Neural cell (in vitro differentiated cells): ENCODE measurements at regions not wholly inside any gene's neighbourhood (a gene's known extent, or its start where the extent isn't known, plus 50 kb on each side); places are given as distances from the start of the nearest gene placed in this dataset.

Experiments
- H2AFZ ChIP-seq: fragments of 200-600, 300-800 bp; sonication (generic), shearing (Covaris generic); 2 replicates; pipeline ENCODE4 v1.6.0; 2014; ENCODE audit warnings: low read depth, mild to moderate bottlenecking, antibody characterized with exemption, low read length, moderate library complexity
- H3F3A ChIP-seq: fragments of 200-600 bp; shearing (Covaris generic); 2 replicates; pipeline ENCODE4 v1.6.1; 2016; ENCODE audit warnings: mild to moderate bottlenecking, moderate library complexity, mixed read lengths, antibody characterized with exemption, low read length; ENCODE audit not compliant: insufficient read depth, poor library complexity, severe bottlenecking
- H3K27ac ChIP-seq: fragments of 200-600, 300-800 bp; sonication (generic), shearing (Covaris generic); 2 replicates; pipeline ENCODE4 v1.5.1; 2014; ENCODE audit warnings: mild to moderate bottlenecking, low read length, moderate library complexity
- H3K27me3 ChIP-seq: fragments of 300-800, 200-600 bp; sonication (generic), shearing (Covaris generic); 2 replicates; pipeline ENCODE4 v1.6.0; 2014; ENCODE audit warnings: mild to moderate bottlenecking, low read depth, low read length, moderate library complexity; ENCODE audit not compliant: insufficient read depth
- H3K36me3 ChIP-seq: fragments of 300-800, 200-600 bp; sonication (generic), shearing (Covaris generic); 2 replicates; pipeline ENCODE4 v1.5.1; 2014; ENCODE audit warnings: mild to moderate bottlenecking, antibody characterized with exemption, low read length, moderate library complexity; ENCODE audit not compliant: insufficient read depth
- H3K4me2 ChIP-seq: fragments of 300-800, 200-600 bp; sonication (generic), shearing (Covaris generic); 2 replicates; pipeline ENCODE4 v1.6.0; 2014; ENCODE audit warnings: mild to moderate bottlenecking, low read length
- H3K4me3 ChIP-seq: fragments of 300-800, 200-600 bp; sonication (generic), shearing (Covaris generic); 2 replicates; pipeline ENCODE4 v1.5.1; 2014; ENCODE audit warnings: mild to moderate bottlenecking, low read length, moderate library complexity
- H3K79me2 ChIP-seq: fragments of 200-600 bp; shearing (Covaris generic); replicated peaks from 2 replicates; pipeline ENCODE4 v1.6.0; 2014; ENCODE audit warnings: mild to moderate bottlenecking, low read length, moderate library complexity; ENCODE audit not compliant: insufficient read depth
- H3K9ac ChIP-seq: fragments of 300-800, 200-600 bp; sonication (generic), shearing (Covaris generic); 2 replicates; pipeline ENCODE4 v1.6.1; 2016; ENCODE audit warnings: mild to moderate bottlenecking, low read length, mixed read lengths
- H3K9me2 ChIP-seq: fragments of 200-600 bp; shearing (Covaris generic); 2 replicates; pipeline ENCODE4 v1.6.1; 2016; ENCODE audit warnings: mild to moderate bottlenecking, low read length, mixed read lengths; ENCODE audit not compliant: insufficient read depth
- H3K9me3 ChIP-seq: fragments of 200-600, 300-800 bp; sonication (generic), shearing (Covaris generic); 2 replicates; pipeline ENCODE4 v1.6.1; 2016; ENCODE audit warnings: mild to moderate bottlenecking, mixed run types, low read length, moderate library complexity, mixed read lengths
- H4K20me1 ChIP-seq: fragments of 200-600 bp; shearing (Covaris generic); 2 replicates; pipeline ENCODE4 v1.6.1; 2016; ENCODE audit warnings: mild to moderate bottlenecking, mixed run types; ENCODE audit not compliant: insufficient read depth
- EP300 ChIP-seq: fragments of 450-650 bp; conservative IDR thresholded peaks from 2 replicates; pipeline ENCODE4 v1.6.1; 2014; ENCODE audit warnings: antibody characterized with exemption, mild to moderate bottlenecking, moderate library complexity; ENCODE audit not compliant: poor library complexity, severe bottlenecking
- EZH2 ChIP-seq: fragments of 200-600, 300-800 bp; shearing (Covaris generic), sonication (generic); IDR thresholded peaks from 2 replicates; pipeline ENCODE4 v1.6.1; 2014; ENCODE audit warnings: antibody characterized with exemption, low read length, borderline replicate concordance, mild to moderate bottlenecking; ENCODE audit not compliant: insufficient read depth, poor library complexity, severe bottlenecking
- MXI1 ChIP-seq: fragments of 450-650 bp; conservative IDR thresholded peaks from 2 replicates; pipeline ENCODE4 v1.6.1; 2014; ENCODE audit warnings: antibody characterized with exemption, mild to moderate bottlenecking; ENCODE audit not compliant: poor library complexity, severe bottlenecking
- POLR2AphosphoS5 ChIP-seq: IDR thresholded peaks from 2 replicates; pipeline ENCODE4 v1.6.1; 2012
- RAD21 ChIP-seq: fragments of 450-650 bp; conservative IDR thresholded peaks from 2 replicates; pipeline ENCODE4 v1.6.1; 2014; ENCODE audit warnings: antibody characterized with exemption, mild to moderate bottlenecking, moderate library complexity
- SMC3 ChIP-seq: fragments of 450-650 bp; conservative IDR thresholded peaks from 2 replicates; pipeline ENCODE4 v1.6.1; 2014; ENCODE audit warnings: antibody characterized with exemption, mild to moderate bottlenecking, moderate library complexity; ENCODE audit not compliant: poor library complexity
- TAF1 ChIP-seq: IDR thresholded peaks from 2 replicates; pipeline ENCODE4 v1.6.1; 2012; ENCODE audit warnings: low read depth
- TF ChIP-seq, protein P1 (sequence below): IDR thresholded peaks from 2 replicates; pipeline ENCODE4 v1.6.1; 2012; ENCODE audit warnings: borderline replicate concordance
- TF ChIP-seq, protein P2 (sequence below): fragments of 450-650 bp; IDR thresholded peaks from 2 replicates; pipeline ENCODE4 v1.5.1; 2014; ENCODE audit warnings: antibody characterized with exemption, mild to moderate bottlenecking, moderate library complexity; ENCODE audit not compliant: poor library complexity, severe bottlenecking

- Histone ChIP-seq H3K4me2 (no peak overlapping the region), H3K27me3 (no peaks in the 10 kb centered on the region), H3K9ac (no peak overlapping the region), H3K79me2 (no peaks in the 10 kb centered on the region), H3K4me3 (no peak overlapping the region), H3K36me3 (no peaks in the 10 kb centered on the region), H3K27ac (peak overlapping the region; percentile 28), H4K20me1 (no peaks in the 10 kb centered on the region), H3K9me2 (no peaks in the 10 kb centered on the region), H2AFZ (no peak overlapping the region), H3F3A (no peaks in the 10 kb centered on the region), H3K9me3 (no peaks in the 10 kb centered on the region)
- TF ChIP-seq TAF1 = no peak
- no peak for TF ChIP-seq POLR2AphosphoS5
- TF ChIP-seq MXI1 = no peak
- no peak for TF ChIP-seq EP300
- TF ChIP-seq, protein P1, sequence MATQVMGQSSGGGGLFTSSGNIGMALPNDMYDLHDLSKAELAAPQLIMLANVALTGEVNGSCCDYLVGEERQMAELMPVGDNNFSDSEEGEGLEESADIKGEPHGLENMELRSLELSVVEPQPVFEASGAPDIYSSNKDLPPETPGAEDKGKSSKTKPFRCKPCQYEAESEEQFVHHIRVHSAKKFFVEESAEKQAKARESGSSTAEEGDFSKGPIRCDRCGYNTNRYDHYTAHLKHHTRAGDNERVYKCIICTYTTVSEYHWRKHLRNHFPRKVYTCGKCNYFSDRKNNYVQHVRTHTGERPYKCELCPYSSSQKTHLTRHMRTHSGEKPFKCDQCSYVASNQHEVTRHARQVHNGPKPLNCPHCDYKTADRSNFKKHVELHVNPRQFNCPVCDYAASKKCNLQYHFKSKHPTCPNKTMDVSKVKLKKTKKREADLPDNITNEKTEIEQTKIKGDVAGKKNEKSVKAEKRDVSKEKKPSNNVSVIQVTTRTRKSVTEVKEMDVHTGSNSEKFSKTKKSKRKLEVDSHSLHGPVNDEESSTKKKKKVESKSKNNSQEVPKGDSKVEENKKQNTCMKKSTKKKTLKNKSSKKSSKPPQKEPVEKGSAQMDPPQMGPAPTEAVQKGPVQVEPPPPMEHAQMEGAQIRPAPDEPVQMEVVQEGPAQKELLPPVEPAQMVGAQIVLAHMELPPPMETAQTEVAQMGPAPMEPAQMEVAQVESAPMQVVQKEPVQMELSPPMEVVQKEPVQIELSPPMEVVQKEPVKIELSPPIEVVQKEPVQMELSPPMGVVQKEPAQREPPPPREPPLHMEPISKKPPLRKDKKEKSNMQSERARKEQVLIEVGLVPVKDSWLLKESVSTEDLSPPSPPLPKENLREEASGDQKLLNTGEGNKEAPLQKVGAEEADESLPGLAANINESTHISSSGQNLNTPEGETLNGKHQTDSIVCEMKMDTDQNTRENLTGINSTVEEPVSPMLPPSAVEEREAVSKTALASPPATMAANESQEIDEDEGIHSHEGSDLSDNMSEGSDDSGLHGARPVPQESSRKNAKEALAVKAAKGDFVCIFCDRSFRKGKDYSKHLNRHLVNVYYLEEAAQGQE = no peak
- no peak for TF ChIP-seq RAD21
- TF ChIP-seq, protein P2, sequence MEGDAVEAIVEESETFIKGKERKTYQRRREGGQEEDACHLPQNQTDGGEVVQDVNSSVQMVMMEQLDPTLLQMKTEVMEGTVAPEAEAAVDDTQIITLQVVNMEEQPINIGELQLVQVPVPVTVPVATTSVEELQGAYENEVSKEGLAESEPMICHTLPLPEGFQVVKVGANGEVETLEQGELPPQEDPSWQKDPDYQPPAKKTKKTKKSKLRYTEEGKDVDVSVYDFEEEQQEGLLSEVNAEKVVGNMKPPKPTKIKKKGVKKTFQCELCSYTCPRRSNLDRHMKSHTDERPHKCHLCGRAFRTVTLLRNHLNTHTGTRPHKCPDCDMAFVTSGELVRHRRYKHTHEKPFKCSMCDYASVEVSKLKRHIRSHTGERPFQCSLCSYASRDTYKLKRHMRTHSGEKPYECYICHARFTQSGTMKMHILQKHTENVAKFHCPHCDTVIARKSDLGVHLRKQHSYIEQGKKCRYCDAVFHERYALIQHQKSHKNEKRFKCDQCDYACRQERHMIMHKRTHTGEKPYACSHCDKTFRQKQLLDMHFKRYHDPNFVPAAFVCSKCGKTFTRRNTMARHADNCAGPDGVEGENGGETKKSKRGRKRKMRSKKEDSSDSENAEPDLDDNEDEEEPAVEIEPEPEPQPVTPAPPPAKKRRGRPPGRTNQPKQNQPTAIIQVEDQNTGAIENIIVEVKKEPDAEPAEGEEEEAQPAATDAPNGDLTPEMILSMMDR = no peak
Observed at GRCh38 chr18:67318651-67319050, 197.9 kb downstream of the DSEL start.

DNA sequence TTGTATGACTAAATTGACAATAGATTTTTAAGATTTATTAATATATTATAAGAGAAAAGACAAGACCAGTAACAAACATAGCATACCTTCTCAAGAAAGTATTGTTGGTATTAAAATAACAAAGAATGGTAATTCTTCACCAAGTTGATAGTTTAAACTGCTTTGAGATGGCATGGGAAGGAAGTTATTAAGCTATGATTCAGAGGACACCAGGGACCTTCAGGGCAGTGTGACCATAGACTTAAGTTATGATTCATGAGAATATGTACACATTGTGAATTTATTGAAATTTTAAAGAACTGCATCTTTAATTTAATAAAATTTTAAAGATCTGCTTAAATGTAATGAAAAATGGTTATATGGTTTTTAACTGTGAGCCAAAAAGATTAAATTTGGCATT, 205.7 kb downstream of the DSEL start:
- Histone ChIP-seq H3K9me2 (no peaks in the 10 kb centered on the region), H3K9me3 (no peaks in the 10 kb centered on the region), H2AFZ (no peak overlapping the region), H3K4me2 (no peak overlapping the region), H3K27me3 (no peaks in the 10 kb centered on the region), H4K20me1 (no peaks in the 10 kb centered on the region), H3K4me3 (no peak overlapping the region), H3K27ac (no peak overlapping the region), H3K36me3 (no peaks in the 10 kb centered on the region), H3K79me2 (no peaks in the 10 kb centered on the region), H3K9ac (no peak overlapping the region), H3F3A (no peaks in the 10 kb centered on the region)
- TF ChIP-seq SMC3 (no peak), TAF1 (no peak), MXI1 (no peak), EP300 (no peak), EZH2 (no peak), POLR2AphosphoS5 (no peak), RAD21 (no peak)
- TF ChIP-seq, protein P2 = no peak
- TF ChIP-seq, protein P1 = no peak
